HG02938 (cell line): ENCODE measurements at regions not wholly inside any gene's neighbourhood (a gene's known extent, or its start where the extent isn't known, plus 50 kb on each side); places are given as distances from the start of the nearest gene placed in this dataset.
"Not testable (repeated sequence)": the region's sequence is repeated elsewhere in the genome, so short reads cannot be mapped to it uniquely, and the experiment has no call there.

Source experiments
- ATAC-seq: cut with Tn5 transposase; IDR thresholded peaks from one replicate; pipeline ENCODE4 v1.9.1; 2021; ENCODE audit warnings: mild to moderate bottlenecking, moderate library complexity; ENCODE audit not compliant: unreplicated experiment

DNA sequence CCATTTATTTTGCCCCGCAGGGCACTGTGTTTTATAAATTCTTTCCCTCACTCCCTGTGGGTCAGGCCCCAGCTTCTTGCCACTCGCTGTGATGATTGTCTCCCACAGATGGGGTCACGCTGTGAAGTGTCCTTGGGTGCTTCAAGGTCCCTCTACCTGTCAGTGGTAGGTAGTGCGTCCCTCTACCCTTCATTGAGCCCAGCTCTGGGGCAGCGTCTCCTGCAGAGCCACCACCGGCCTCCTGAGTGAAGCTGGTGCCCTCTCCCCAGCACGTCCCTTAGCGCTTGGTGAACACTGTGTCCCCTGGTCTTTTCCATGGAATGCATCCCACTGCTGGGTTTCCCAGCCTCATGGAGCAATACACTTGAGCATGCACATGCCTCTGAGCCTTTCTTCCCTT, 108.2 kb downstream of the NRN1 start:
- ATAC-seq, result no peak

DNA sequence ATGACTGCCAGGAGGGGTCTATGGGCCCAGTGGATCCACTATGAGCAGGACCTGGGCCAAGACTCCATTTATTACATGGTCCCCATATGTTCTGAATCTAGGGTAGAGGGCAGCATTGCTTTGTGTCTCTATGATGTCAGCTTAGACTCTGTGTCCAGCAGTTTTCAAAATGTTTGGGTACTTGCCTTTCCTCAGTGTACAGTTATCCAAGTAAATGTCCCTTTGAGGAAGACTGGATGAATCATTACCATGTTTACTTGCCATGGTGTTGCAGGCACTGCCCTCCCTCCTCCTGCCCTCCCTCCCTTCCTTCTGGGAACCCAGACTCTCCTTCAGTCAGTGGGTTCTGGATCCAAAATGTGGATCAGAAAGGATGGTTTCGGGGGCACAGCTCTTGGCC, 108.6 kb downstream of the NRN1 start:
- ATAC-seq, result no peak

DNA sequence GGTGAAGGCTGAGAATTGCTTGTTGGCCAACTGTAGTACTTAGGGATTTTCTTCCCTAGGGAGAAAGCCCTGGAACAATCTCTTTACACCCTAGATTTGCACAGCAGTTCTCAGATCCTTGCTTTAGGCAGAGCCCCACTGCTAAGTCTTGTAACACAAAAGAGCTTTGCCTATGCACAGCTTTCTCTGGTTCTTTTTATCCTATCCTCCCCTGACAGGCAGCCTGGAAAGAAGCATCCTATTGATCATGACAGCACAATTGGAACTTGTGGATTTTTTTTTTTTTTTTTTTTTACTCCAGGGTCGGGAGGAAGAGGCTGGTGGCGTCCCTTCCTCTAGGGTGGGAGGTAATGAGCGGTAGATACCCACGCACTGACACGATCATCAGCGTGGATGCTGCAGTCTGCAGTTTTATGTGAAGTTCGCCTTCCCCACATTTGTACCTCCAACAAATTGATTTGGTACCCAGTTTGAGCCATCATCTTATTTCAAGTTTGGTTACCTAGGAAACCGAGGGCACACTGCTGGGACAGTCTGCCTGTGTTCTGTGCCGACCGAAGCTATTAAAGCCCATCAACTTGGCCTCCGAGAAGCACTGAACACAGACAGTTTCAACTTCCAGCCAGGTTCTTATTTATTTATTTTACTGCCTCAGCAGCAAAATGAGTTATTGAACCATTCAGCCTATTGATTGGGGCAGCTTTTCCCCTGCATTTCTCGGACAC, 110.1 kb downstream of the NRN1 start:
- ATAC-seq, result no peak

DNA sequence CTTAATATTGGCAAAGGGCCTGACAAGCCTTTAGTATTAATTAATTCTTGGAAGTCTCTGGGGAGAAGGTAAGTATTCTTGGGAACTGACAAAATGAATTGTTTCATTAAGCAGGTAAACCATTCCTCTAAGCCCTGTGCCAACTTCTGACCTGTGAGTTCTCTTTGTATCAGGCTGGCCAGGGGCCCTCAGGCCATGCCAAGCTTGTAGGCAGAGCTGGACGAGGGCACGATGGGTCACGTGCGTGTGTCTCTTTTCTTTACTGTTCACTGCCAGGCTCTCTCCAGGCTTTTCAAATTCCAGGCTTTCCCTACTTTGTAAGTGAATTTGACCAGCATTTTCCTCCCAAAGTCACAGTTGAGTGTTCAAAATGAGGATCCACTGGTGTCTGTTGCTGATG, 112.4 kb downstream of the NRN1 start:
- ATAC-seq, result no peak

DNA sequence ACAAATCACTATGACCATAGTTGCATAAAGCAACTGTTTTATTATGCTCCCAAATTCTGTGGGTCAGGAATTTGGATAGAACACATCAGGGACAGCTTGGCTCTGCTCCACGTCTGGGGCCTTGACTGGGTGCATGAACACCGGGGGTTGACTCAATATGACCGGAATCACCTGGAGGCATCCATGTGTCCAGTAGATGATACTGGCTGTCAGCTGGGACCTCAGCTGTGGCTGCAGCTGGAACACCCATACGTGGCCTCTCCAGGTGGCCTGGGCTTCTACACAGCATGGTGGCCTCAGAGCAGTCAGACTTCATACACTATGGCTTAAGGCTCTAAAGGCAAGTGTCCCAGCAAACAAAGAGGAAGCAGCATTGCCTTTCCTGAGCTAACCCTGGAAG, 113.4 kb downstream of the NRN1 start:
- no peak for ATAC-seq

DNA sequence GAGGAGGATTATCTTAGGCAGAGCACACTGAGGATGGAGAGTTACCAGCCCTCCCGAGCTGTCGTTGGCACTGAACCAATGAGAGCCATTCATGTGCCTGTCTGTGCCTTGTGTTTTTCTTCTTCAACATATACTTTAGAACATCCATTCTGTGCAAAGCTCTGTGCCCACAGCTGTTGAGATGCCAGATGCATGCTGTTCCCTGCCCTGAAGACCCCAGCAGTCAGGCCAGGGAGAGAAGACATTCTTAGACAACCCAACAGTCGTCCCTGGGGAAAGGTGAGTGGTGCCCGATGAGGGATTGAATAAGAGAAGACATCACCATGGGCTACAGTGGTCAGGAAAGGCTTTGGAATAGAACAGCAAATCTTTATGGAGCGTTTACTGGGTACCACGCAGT, 114.1 kb downstream of the NRN1 start:
- ATAC-seq, result no peak

DNA sequence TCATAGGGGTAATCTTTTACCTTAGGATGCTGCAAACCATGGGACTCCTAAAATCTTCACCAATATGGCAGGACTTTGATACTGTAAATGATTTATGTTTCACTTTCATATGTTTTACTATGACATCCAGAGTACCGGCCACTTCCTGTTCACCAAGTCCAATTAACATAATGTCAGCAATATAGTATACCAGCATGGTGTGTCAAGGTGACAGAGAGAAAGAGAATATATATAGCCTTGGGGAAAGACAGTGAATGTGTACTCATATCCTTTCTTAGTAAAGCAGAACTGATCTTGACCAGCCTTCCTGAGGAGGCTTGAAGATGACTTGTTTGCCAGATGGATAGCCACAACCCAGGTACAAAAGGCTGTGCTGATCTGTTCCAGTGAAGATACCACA, 127.9 kb downstream of the NRN1 start:
- ATAC-seq, result peak; percentile 62

DNA sequence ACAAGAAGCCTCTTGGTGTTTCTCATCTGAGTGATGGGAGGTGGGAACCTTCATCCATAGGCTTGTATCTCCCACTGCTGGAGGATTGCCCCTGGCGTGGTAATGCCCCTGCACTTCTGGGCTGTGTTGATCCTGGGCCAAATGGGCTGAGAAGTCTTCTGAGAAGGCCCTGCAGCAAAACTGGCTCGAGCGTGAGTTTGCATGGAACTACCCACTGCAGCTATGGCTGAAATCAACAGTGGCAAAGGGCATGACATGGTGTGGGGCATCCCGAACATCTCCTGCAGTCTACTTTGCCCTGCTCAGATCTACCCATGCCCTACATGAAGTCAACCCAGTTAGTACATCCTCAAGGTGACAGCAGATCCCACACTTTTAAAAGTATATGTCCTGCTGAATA, 130.6 kb downstream of the NRN1 start:
- no peak for ATAC-seq

DNA sequence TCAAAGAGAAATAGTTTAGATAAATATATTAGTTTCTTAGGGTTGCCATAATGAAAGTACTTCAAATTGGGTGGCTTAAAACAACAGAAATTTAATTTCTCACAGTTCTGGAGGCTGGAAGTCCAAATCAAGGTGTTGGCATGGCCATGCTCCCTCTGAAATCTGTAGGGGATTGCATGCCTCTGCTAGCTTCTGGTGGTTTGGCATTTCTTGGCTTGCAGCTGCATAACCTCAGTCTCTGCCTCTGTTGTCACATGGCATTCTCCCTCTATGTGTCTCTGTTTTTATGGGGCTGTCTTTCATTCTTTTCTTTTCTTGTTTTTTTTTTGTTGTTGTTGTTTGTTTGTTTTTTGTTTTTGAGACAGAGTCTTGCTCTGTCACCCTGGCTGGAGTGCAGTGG, 132.7 kb downstream of the NRN1 start:
- ATAC-seq, result not testable (repeated sequence)

DNA sequence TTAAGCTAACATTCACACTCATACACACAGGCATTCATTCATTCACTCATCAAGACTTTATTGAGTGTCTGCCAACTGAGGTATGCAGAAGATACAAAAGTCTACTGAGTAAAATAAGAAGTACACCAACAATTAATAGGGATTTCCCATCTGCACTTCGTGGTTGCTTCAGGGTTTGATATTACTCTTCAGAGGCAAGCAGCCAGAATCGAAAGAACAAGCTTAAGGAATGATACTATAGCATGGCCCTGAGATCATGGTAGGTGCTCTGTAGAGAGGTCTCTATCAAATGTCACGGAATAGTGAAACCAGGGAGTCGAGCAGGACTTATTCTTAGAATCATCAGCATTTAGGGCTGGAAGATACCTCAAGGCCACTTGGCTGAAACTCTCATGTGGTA, 135.4 kb downstream of the NRN1 start:
- no peak for ATAC-seq

DNA sequence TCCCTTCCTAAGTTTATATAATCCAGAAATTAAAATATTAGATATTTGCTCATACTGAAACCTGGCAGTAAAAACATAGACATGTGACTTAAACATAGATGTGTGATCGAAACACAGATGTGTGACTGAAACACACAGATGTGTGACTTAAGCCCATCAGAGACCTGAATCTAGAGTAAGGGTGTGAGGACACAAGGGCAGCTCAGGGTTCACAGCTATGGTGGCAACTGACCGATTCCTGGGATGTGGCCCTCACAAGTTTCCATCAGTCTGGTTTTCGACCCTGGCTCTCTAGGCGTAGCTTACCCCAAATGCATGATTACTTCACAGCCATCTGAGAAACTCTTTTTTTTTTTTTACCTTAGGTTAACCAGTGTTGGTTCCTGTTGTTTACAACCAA, 137.0 kb downstream of the NRN1 start:
- no peak for ATAC-seq

DNA sequence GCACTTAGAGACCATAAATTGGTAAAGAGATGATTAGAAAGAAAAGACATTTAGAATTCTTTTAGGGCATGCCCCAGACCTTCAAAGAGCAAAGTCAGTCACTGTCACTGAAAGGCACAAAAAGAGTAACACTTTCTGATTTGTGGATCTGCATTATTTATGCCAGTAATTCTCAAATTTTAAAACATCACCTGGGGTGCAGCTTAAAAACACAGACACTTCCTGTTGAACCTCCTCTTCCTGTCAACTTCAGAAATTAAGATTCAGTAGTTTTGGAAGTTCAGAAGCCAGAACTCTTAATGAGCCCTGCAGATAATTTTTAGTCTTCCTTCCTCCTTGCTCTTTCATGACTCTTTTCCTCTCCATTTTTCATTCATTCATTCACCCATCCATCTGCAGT, 137.5 kb downstream of the NRN1 start:
- ATAC-seq, result no peak

DNA sequence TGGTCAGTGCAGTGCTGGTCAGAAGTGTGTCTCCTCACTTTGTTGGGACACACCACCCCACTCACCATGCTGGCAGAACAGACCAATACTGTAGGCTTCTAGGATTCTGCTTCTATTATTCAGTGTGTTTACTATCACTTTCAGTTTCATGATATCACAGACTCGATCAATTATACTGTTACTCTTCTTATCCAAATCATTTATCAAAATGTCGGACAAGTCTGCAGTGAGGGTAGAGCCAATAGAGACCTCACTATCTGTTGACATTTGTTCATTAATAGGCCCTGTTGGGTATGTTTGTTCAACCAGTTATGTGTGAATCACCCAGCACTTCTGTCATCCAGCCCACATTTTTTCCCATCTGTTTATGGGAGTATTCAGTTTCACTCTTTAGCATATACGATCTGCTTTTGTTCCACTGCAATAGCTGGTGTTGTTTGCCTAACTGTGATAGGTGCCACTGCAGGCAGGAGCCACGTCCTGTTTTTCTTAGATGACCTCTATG, 140.1 kb downstream of the NRN1 start:
- no peak for ATAC-seq

DNA sequence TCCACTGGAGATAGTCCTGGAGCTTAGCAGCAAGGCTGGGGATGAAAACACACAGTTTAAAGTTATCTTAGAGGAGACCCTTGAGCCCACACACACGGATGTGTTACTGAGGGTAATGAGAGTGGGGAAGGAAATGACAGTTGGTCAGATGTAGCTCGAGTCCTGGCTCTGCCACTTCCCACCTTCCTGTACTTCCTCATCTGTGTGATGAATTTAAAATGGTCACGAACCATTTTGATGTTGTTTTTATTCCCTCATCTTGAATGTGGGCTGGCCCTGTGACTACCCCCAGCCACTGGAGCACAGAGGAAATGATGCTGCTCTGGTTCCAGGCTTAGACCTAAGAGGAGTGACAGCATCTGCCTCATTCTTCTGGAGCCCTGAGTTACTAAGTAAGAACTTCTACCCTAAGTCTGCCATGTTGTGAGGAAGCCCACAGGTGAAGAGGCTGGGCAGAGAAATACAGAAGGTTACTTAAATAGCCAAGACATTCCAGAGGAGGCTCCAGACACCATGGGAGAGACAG, 141.2 kb downstream of the NRN1 start:
- ATAC-seq, result no peak

DNA sequence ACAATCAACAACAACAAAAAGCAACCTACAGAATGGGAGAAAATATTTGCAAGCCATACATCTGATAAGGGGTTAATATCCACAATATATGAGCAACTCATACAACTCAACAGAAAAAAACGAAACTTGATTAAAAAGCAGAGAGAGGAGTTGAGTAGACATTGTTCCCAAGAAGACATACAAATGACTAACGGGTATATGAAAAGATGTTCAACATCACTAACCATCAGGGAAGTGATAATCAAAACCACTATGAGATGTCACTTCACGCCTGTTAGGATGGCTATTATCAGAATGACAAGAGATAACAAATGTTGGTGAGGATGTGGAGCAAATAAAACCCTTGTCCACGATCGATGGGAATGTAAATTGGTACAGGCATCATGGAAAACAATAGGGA, 145.9 kb downstream of the NRN1 start:
- ATAC-seq, result no peak

DNA sequence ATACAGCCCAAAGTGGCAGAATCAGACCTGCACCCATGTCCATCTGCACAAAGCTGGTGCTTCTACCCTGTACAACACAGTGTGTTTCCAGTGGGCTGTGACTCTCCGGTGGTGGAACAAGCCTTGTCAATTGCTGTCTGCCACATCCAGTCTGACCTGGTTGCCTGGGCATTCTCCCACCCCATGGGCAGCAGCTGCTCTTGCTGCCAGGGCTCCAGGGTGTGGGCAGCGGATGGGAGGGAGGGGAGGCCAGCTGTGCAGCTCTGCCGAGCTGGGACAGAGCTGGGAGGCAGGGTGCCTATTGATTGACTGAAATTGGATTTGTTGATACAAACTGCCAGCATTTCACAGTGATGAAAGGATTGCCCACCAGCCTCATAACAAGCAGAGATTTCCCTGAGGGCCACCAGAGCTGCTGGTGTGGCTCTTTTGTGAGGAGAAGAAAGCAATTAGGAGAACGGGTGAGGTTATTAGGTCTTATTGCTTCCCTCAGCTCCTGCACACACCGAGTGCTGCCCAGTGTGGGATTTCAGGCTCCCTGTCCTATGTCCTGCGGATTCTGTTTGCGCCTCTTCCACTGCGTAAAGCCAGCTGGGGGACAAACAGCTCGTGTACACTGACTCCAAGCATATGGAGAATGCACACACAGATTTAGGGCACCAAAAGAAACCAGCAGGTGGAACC, 150.8 kb downstream of the NRN1 start:
- ATAC-seq, result no peak

DNA sequence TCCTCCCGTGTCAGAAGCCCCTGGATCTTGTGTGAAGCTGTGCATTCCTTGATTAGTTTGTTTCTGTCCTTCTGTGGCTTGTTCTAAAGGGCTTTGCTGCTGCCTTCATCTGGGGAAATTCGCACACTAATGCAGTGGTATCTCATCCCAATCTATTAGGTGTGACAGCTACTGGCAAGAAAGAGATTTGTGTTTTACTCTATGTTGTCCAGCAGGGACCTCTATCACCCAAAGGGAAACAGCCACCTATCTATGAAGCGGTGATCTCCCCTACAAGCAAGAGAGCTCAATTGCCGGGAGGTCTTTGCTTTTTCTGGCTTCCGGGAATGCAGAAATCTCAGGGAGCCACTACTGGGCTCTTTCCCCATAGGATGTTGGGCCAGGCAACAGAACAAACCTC, 151.8 kb downstream of the NRN1 start:
- ATAC-seq, result no peak

DNA sequence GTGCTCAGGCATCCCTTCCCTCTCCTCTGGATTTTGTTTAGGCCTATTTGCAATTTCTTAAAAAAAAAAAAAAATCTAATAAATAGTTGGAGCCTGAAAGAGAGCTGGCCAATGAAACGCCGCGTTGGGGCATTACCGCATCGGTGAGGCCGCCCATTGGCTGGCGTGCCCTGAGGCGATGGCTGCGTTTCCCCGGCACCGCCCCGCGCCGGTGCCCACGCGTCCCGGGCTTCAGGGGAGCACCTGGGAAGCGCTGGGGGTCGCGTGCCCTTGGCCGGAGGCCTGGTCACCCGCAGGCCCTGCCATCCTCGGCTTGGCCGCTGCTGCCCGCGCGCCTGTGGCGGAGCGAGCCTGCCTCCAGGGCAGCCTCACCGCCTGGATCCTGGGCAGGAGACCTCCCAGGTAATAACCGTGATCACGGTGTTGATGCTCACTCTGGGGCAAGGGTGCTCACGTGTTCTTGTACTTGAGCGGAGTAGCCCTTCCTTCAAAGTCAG, 155.4 kb downstream of the NRN1 start:
- ATAC-seq, result peak; percentile 79

DNA sequence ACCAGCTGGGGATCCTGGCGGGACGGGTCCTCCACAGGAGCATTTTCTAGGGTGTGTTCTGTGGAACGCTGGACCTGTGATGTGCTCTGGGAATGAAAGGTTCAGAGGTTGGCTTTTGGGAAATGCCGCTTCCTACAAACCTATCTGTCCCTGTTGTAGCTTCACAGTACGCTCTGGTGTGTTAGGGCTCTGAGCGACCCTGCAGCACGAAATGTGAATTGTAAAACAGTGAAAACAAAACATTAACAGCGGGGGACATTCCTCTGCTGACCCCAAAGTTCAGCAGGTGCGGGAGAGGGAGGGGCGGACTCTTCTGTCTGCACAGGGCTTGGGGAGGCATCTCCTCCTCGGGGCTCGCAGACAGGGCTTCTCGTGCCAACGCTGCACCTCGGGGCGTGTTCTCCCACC, 155.9 kb downstream of the NRN1 start:
- ATAC-seq, result peak; percentile 28

DNA sequence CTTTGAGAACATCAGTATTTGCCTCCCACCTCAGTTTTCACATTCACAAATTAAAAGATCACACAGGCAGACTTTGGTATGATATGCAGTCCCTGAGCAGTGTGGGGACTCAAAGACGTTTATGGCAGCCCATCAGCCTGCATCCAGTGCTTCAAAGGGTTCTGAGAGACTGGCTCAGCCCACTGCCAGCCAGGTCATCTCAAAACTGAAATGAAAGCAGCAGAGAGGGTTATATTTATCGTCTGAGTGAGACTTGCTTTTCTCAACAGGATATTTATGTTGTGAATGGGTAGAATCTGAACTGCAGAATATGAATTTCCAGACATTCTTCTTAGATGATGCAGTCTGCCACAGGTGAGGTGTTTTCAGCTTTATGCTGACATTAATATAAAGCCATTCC, 159.8 kb downstream of the NRN1 start:
- ATAC-seq, result no peak

DNA sequence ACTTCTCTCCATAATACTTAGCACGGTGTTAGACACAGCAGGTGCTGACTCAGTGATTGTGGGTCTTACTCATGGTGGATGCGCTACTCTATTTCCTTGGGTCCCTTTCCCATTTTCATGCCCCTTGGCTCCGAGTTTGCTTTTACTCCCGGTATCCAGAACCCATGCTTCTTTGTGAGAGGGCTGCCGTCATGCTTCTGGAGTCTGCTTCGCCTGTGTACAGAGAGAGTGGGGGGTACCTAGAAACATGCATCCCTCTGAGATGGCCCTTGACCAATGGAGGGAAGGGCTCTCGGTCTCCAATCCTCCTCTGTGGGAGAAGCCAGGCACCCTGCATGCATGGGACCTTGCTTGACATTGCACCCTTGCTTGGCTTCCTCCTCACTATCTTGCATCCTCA, 160.4 kb downstream of the NRN1 start:
- ATAC-seq, result no peak

DNA sequence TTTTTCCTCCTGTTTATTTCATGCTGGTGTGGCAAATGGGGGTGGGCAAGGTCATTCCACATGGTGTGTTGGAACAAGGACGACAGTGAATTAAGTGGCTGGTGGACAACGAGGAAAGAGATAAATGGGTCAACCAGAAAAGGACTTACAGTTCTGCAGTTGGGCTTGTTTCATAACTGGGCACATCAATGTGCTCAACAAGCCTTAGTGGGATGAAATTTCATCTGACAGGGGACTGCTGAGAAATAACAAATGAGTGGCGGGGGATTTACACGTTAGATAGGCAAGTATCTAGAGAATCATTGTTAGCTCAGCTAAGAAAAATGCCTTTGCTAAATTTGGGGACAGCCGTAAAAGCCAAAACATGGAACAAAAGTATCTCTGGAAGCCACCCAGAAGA, 163.6 kb downstream of the NRN1 start:
- ATAC-seq, result no peak
